ENCODE measurements at regions not wholly inside any gene's neighbourhood (a gene's known extent, or its start where the extent isn't known, plus 50 kb on each side); places are given as distances from the start of the nearest gene placed in this dataset.

- DNase-seq = no peak
Observed at GRCh38 chr2:47264686-47265085, 88.4 kb upstream of the CALM2 start.

GRCh38 chr2:47264143-47264542 is 87.8 kb upstream of the CALM2 start:
- DNase-seq = no peak

- no peak for DNase-seq
Observed at GRCh38 chr2:47262657-47263056, 86.3 kb upstream of the CALM2 start.

DNA sequence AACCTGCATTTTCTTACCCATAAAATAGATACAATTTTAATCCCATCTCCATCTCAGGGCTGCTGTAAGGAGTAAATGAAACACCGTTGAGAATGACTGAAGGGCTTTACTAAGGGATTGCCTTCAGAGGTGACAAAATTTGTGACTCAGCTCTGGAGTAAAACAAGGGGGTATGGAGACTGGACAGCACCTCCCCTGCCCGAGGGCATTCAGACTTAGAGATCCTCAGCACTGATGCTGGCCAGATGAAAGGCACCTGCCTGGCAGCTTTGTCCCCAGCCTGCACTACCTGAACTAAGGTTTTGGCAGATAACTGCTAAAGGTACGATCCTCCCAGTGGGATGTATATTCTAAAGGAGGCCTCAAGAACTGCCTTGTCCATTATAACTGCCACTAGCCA is 84.7 kb upstream of the CALM2 start:
- no peak for DNase-seq

- no peak for DNase-seq
Observed at GRCh38 chr2:47259829-47260228, 83.5 kb upstream of the CALM2 start.

- DNase-seq = no peak
Observed at GRCh38 chr2:47257946-47258348, 81.6 kb upstream of the CALM2 start.

- no peak for DNase-seq
Observed at GRCh38 chr2:47256416-47257087, 80.2 kb upstream of the CALM2 start.

DNA sequence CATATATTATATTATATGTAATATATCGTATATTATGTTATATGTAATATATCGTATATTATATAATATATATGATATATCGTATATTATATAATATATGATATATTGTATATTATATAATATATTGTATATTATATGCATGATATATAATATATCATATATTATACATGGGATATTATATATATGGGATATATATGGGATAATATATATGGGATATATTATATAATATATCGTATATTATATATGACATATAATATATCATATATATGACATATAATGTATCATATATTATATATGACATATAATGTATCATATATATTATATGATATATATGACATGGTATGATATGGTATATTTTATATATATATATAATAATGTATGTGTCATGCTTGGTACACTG is 79.5 kb upstream of the CALM2 start:
- no peak for DNase-seq

DNA sequence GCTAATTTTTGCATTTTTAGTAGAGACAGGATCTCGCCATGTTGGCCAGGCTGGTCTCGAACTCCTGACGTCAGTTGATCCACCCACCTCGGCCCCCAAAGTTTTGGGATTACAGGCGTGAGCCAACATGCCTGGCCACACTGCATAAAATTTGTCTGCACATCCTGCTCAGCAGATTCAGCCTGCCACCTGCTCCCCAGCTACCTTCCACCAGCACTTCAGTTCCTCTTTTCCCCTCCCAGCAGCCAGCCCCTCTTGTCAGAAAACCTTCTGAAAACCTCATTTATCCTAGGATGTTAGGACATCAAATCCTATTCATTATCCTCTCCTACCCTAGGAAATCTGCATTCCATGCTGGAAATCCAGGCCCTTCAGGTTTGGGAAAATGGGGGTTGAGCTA is 78.2 kb upstream of the CALM2 start:
- no peak for DNase-seq

GRCh38 chr2:47253447-47253846 is 77.1 kb upstream of the CALM2 start:
- no peak for DNase-seq

DNA sequence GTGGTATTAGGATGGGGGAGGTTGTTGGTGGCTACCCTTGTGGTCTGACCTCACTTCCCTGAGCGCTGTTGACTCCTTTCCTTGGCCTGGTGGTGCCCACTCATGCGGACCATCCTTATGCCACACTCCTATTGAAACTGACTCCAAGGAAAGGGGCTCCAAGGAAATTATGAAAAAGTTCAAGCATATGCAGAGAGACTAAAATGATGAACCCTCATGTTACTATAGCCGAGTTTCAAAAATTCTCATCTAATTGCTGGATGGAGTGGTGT is 75.0 kb upstream of the CALM2 start:
- no peak for DNase-seq

DNA sequence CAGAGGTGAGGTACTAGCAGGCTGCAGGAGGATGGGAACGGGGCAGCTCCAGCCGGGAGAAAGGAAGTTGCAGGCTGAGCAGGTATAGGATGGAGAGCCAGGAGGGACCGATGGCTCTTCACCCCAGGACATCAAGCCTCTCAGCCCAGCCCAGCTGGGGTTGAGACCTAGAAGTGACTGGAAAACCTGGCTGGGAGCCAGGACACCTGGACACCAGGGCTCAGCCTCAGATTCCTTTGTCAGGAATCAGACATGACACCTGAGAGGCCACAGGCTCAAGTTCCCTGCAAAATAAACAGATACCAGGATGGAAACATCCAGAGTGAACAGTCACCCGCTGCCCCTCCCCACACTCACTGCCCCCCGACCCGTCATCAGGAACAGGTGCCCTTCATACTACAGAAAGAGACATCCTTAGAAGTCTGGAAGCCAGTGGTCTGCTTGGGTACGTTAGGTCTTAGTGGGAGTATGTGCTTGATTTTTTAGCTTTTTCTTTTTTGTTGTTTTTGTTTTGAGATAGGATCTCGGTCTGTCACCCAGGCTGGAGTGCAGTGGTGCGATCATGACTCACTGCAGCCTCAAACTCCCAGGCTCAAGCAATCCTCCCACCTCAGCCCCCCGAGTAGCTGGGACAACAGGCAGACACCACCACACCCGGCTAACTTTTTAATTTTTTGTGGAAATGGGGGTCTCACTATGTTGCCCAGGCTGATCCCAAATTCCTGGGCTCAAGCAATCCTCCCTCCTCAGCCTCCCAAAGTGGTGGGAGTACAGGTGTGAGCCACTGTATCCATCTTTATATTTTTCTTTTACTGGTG is 74.5 kb upstream of the CALM2 start:
- no peak for DNase-seq

GRCh38 chr2:47249931-47250330 is 73.6 kb upstream of the CALM2 start:
- DNase-seq = no peak

GRCh38 chr2:47249157-47249900 is 73.0 kb upstream of the CALM2 start:
- no peak for DNase-seq

DNA sequence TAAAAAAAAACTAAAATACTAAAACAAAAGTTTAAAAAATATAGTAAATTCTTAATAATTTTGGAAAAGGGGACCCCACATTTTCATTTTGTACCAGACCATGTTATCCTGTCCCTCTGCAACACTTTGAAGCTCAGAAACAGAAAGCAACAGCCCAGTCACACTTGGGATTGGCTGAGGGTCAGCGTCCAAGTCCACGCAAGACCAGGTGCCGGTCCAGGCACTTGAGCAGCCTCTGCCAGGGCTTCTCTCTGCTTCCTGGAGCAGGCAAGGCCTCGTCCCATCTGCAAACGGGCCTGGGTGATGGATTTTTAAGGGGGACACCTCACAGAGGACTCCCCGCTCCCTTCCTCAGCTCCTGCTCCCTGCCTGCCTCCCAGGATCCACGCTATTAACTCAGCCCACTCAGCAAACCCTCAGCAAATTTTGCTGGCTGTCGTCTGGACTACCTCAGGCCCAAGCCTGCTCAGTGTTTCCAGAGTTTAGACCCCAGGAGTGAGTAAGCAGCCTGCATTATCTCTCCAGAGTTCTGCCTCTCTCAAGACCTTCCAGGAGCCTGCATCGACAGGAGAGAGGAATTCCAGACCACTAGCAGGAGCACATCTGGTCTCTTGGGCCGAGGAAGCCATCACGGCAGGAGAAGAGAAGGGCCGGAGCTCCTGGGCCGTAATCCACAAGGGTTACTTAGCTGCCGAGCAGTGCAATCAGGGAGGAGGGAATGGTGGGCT is 67.4 kb upstream of the CALM2 start:
- DNase-seq = no peak

GRCh38 chr2:47241715-47242114 is 65.4 kb upstream of the CALM2 start:
- no peak for DNase-seq

DNA sequence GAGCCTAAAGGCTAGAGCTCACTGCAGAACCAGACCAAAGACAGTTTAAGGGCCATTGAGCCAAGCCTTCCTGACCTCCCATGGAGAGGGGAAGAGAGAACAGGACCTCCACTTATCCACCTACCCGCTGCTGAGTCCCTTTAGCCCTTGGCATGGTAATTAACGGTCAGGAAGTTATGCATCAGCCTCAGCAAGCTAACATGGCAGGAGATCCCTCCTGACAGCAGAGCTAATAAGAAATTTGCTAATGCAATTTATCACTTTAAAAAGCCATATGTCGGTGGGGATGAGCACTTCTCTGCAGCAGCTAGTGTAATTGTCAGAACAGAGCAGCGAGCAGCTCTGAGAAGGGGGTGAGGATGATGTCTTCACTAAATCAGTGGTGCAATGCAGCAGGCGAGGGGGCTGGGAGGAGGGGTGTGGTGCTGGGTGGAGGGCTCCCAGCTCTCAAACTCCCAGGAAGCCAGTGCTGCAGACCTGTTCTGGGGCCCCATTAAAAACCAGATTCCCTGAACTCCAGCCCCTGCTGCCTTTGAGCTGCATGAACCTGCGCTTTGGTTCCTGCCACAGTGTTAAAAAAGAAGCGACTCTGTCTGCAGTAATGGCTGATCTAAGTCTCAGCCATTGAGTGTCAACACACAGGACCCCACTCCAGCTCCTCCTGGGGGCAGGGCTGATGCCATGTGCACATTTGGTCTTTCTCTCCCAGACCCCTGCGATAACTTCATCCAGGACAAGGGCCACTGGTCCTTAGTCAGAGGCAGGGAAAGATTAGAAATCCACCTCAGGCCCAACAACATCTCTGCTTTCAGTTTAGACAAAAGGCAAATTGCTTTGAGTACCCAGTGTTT is 63.0 kb upstream of the CALM2 start:
- DNase-seq = no peak

DNA sequence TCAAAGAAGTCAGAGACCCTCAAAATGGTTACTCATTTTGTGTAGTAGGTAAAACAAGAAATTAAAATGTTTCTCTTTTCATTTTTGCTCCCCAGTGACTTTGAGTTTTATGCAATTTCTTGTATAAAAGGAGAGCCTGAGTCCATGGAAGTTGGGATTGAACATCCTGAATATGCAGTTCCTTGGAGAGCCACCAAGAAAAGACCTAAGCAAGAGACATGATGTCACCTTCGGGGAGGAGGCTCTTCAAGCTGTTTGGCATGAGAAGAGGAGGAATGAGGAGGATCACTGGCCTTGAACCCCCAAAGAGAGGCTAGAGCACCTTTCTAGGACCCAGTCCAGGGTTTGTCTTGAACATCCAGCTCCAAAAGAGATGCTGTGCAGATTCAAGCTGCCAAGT is 62.3 kb upstream of the CALM2 start:
- no peak for DNase-seq

DNA sequence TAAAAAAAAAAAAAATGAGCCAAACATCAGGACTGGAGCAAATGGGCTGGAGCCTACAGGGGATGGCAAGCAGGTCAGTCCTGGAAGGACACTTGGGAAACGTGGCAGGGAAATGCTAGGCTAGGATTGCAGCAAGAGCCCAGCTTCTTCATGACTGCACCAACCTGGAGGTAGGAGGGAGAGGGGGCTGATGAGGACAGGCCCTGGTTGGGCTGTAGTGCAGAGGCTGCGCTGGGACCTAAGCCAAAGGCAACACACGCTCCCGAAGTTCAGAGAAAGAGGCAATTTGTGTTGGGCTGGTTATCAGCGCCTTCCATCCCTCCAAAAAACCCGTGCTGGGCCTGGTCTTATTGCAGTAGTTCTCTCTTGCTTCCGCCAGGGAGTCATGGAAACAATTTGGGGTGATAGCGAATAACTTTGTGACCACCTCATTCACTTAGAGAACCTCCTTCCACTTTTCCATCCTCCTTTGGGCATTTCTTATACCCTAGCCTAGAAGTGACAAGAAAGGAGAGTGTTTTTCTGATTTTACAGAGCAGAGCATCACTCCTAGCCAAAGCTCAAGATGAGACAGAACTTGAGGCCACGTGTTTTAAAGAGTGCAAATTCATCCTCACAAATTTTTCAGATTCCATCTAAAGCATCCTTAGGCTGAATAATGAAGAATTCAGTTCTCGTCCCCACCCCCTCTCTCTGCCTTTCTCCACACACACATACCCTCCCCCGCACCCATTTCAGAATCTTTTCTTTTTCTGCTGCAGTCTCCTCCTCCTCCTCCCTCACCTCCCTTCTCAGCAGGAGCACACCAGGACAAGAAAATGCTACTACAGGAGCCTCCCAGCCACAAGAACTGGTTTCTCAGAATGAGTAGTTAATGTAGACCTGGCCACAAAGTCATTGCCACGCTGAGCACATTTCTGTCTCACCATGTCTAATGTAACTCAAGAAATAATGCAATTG is 61.3 kb upstream of the CALM2 start:
- no peak for DNase-seq

GRCh38 chr2:47236503-47237215 is 60.3 kb upstream of the CALM2 start:
- no peak for DNase-seq

DNA sequence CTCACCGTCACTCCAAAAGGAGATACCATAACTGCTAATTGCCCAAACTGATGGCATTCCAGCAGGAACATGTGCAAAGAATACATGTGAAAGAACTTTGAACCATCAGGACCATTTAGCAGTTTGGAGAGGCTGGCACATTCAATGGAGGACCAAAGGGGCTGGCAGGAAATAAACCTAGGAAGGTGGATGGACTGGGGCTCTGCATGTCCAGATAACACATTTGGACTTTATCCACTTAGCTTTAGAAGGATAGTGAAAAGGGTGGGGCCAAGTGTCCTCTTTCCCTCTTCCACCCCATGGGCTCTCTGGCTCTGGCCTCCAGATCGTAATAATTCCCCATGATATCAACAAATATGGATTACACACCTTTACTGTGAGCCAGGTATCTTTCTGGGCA is 58.8 kb upstream of the CALM2 start:
- DNase-seq = no peak
